ENCODE measurements at regions not wholly inside any gene's neighbourhood (a gene's known extent, or its start where the extent isn't known, plus 50 kb on each side); places are given as distances from the start of the nearest gene placed in this dataset.

DNA sequence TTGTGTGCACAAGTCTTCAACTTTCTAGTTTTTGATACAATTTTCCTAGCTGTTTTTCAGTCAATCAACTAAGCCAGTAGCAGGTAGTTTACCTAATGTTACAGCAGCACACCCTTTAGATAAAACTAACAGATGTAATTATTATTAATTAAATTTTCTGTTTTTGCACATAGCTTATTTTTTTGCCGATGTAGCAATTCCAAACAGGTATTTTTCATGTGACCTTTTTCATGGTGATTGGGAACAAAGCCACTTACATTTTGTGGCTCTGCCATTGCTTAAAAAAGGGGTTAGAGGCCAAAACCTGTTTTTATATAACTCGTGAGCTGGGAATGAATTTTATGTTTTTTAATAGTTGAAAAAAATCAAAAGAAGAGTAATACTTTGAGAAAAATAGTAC, 724.5 kb downstream of the FAM181B start:
- TF ChIP-seq, protein P1, sequence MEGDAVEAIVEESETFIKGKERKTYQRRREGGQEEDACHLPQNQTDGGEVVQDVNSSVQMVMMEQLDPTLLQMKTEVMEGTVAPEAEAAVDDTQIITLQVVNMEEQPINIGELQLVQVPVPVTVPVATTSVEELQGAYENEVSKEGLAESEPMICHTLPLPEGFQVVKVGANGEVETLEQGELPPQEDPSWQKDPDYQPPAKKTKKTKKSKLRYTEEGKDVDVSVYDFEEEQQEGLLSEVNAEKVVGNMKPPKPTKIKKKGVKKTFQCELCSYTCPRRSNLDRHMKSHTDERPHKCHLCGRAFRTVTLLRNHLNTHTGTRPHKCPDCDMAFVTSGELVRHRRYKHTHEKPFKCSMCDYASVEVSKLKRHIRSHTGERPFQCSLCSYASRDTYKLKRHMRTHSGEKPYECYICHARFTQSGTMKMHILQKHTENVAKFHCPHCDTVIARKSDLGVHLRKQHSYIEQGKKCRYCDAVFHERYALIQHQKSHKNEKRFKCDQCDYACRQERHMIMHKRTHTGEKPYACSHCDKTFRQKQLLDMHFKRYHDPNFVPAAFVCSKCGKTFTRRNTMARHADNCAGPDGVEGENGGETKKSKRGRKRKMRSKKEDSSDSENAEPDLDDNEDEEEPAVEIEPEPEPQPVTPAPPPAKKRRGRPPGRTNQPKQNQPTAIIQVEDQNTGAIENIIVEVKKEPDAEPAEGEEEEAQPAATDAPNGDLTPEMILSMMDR (IDR thresholded peaks at IDR 0.05) = no peak
- no peak for TF ChIP-seq POLR2A (IDR thresholded peaks at IDR 0.05)
